PC-3 (cell line): ENCODE measurements at regions not wholly inside any gene's neighbourhood (a gene's known extent, or its start where the extent isn't known, plus 50 kb on each side); places are given as distances from the start of the nearest gene placed in this dataset.

Source experiments
- ATAC-seq: fragments of 200-7000 bp; cut with Tn5 transposase; 2 replicates; pipeline ENCODE4 v1.9.1; 2020; ENCODE audit warnings: mild to moderate bottlenecking, moderate library complexity
- BruUV-seq: library from RNA; stranded (reverse); fragments of 400-500 nt; replicated peaks from 2 replicates; lab custom pipeline; 2021; lab: Mats Ljungman, UMichigan
- CTCF ChIA-PET: fragments of 300-600 bp; sonication (Branson Sonifier 250); formaldehyde crosslinking; loops from one replicate; lab custom pipeline; 2022; ENCODE audit warnings: antibody characterized with exemption; lab: Charles Lee
- POLR2A ChIA-PET: fragments of 300-600 bp; sonication (Branson Sonifier 250); formaldehyde crosslinking; loops from one replicate; lab custom pipeline; 2022; ENCODE audit warnings: antibody characterized with exemption; ENCODE audit not compliant: unreplicated experiment; lab: Charles Lee
- DNase-seq: peaks from one replicate; pipeline ENCODE4 v3.0.0-alpha.2; 2015
- H2AFZ ChIP-seq: fragments of 300-600 bp; sonication (generic); 2 replicates; pipeline ENCODE4 v1.6.0; 2016; ENCODE audit warnings: antibody characterized with exemption, low read length
- H3F3A ChIP-seq: fragments of 300-600 bp; sonication (generic); one replicate; pipeline ENCODE4 v1.6.0; 2017; ENCODE audit warnings: antibody characterized with exemption, low read length, control low read depth, mild to moderate bottlenecking; ENCODE audit not compliant: unreplicated experiment
- H3K27ac ChIP-seq: fragments of 300-600 bp; sonication (generic); 2 replicates; pipeline ENCODE4 v1.5.1; 2016; ENCODE audit warnings: mild to moderate bottlenecking, low read length
- H3K27me3 ChIP-seq: fragments of 300-600 bp; sonication (generic); 2 replicates; pipeline ENCODE4 v1.6.1; 2016; ENCODE audit warnings: low read length, mixed read lengths
- H3K36me3 ChIP-seq: fragments of 300-600 bp; sonication (generic); 2 replicates; pipeline ENCODE4 v1.6.1; 2016; ENCODE audit warnings: low read depth, mixed run types, low read length, mixed read lengths
- H3K4me1 ChIP-seq: fragments of 300-600 bp; sonication (generic); 2 replicates; pipeline ENCODE4 v1.5.1; 2016; ENCODE audit warnings: low read length; ENCODE audit not compliant: insufficient read depth
- H3K4me2 ChIP-seq: fragments of 300-600 bp; sonication (generic); 2 replicates; pipeline ENCODE4 v1.6.0; 2016; ENCODE audit warnings: low read length
- H3K4me3 ChIP-seq: fragments of 300-600 bp; sonication (generic); 2 replicates; pipeline ENCODE4 v1.5.1; 2016; ENCODE audit warnings: mild to moderate bottlenecking, low read length, mixed read lengths
- H3K79me2 ChIP-seq: fragments of 300-600 bp; sonication (generic); 2 replicates; pipeline ENCODE4 v1.6.1; 2017; ENCODE audit warnings: low read length, mixed read lengths
- H3K9ac ChIP-seq: fragments of 300-600 bp; sonication (generic); 2 replicates; pipeline ENCODE4 v1.6.0; 2016; ENCODE audit warnings: mild to moderate bottlenecking, low read length
- H3K9me2 ChIP-seq: fragments of 300-600 bp; sonication (generic); replicated peaks from 2 replicates; pipeline ENCODE4 v1.6.1; 2016; ENCODE audit warnings: mixed run types, low read length, mixed read lengths
- H3K9me3 ChIP-seq: fragments of 300-600 bp; sonication (generic); 2 replicates; pipeline ENCODE4 v1.6.1; 2016; ENCODE audit warnings: low read length, mixed read lengths
- H4K20me1 ChIP-seq: fragments of 300-600 bp; sonication (generic); 2 replicates; pipeline ENCODE4 v1.6.1; 2016; ENCODE audit warnings: low read length, mixed read lengths
- CTCF ChIP-seq: fragments of 300-600 bp; sonication (generic); conservative IDR thresholded peaks from 2 replicates; pipeline ENCODE4 v1.5.1; 2017; ENCODE audit warnings: antibody characterized with exemption, low read depth, mild to moderate bottlenecking, low read length
- EZH2 ChIP-seq: fragments of 300-600 bp; sonication (generic); IDR thresholded peaks from one replicate; pipeline ENCODE4 v1.6.1; 2017; ENCODE audit warnings: antibody characterized with exemption, mild to moderate bottlenecking, low read length; ENCODE audit not compliant: unreplicated experiment
- EZH2phosphoT487 ChIP-seq: fragments of 300-600 bp; sonication (generic); IDR thresholded peaks from 2 replicates; pipeline ENCODE4 v1.6.1; 2018; ENCODE audit warnings: mild to moderate bottlenecking, antibody characterized with exemption, low read length, borderline replicate concordance
- intact Hi-C: fragments of 100-400 bp; cut with micrococcal nuclease; formaldehyde crosslinking; loops from 2 replicates; pipeline ENCODE4 v1.9.0; 2023

GRCh38 chr4:129353490-129353889, 257.5 kb downstream of the C4orf33 start:
- ChIA-PET CTCF (no interaction called here), POLR2A (no interaction called here)
- H3K27me3 ChIP-seq, result no peaks in the 10 kb centered on the region
- no peak overlapping the region for H2AFZ ChIP-seq
- DNase-seq (no peak), ATAC-seq (no peak)
- H3K27ac ChIP-seq, result no peak overlapping the region
- no peak overlapping the region for H3K9ac ChIP-seq
- H3K4me3 ChIP-seq, result no peak overlapping the region
- no peak overlapping the region for H3K4me2 ChIP-seq
- H3K9me3 ChIP-seq, result no peaks in the 10 kb centered on the region
- no peaks in the 10 kb centered on the region for H3K79me2 ChIP-seq
- intact Hi-C loops, result loop anchor here (10.0 kb wide), 1 partner anchor 1001 kb away; no protein-coding TSS in a partner anchor
- H3K9me2 ChIP-seq, result no peaks in the 10 kb centered on the region
- no peaks in the 10 kb centered on the region for H3K36me3 ChIP-seq
- TF ChIP-seq EZH2phosphoT487 (no peak), CTCF (no peak), EZH2 (no peak)
- H4K20me1 ChIP-seq, result no peaks in the 10 kb centered on the region
- peaks cover 24% of the 10 kb centered on the region for H3K4me1 ChIP-seq
- BruUV-seq, result no TSS peak
- H3F3A ChIP-seq, result no peaks in the 10 kb centered on the region

- no peak for DNase-seq
- H3K9me2 ChIP-seq, result no peaks in the 10 kb centered on the region
- H3K9ac ChIP-seq, result no peak overlapping the region
- no peak overlapping the region for H2AFZ ChIP-seq
- H3K36me3 ChIP-seq, result no peaks in the 10 kb centered on the region
- no TSS peak for BruUV-seq
- no peaks in the 10 kb centered on the region for H3K27me3 ChIP-seq
- no peaks in the 10 kb centered on the region for H3K79me2 ChIP-seq
- no peaks in the 10 kb centered on the region for H3K9me3 ChIP-seq
- H3K27ac ChIP-seq, result no peak overlapping the region
- ATAC-seq, result no peak
- peaks cover 31% of the 10 kb centered on the region for H3K4me1 ChIP-seq
- no peaks in the 10 kb centered on the region for H4K20me1 ChIP-seq
- no peak overlapping the region for H3K4me3 ChIP-seq
- TF ChIP-seq CTCF (no peak), EZH2phosphoT487 (no peak), EZH2 (no peak)
- ChIA-PET CTCF (no interaction called here), POLR2A (no interaction called here)
- intact Hi-C loops, result loop anchor here (5.0 to 10.0 kb wide), 3 partner anchors 138 to 1042 kb away; no protein-coding TSS in a partner anchor
- H3K4me2 ChIP-seq, result no peak overlapping the region
- H3F3A ChIP-seq, result no peaks in the 10 kb centered on the region
These were observed 259.1 kb downstream of the C4orf33 start for GRCh38 chr4:129355031-129355430.

- H3K9ac ChIP-seq, result no peak overlapping the region
- ATAC-seq (peak; percentile 62), DNase-seq (peak; percentile 71)
- no peaks in the 10 kb centered on the region for H3F3A ChIP-seq
- no peaks in the 10 kb centered on the region for H3K36me3 ChIP-seq
- peak overlapping the region; percentile 32; the same call in 1 of the 2 replicates for H3K4me2 ChIP-seq
- H3K9me3 ChIP-seq, result no peaks in the 10 kb centered on the region
- no peak overlapping the region for H3K4me3 ChIP-seq
- intact Hi-C loops, result loop anchor here (5.0 to 10.0 kb wide), 3 partner anchors 138 to 1042 kb away; no protein-coding TSS in a partner anchor
- H3K27ac ChIP-seq, result no peak overlapping the region
- H3K9me2 ChIP-seq, result no peaks in the 10 kb centered on the region
- ChIA-PET CTCF (interaction anchor here (0.7 kb wide), 1 partner anchor 227 kb away, joined by 4 read pairs; no protein-coding TSS in a partner anchor), POLR2A (interaction anchor here (0.6 kb wide), 1 partner anchor 394 kb away, joined by 3 read pairs; no protein-coding TSS in a partner anchor)
- BruUV-seq, result no TSS peak
- H2AFZ ChIP-seq, result no peak overlapping the region
- H3K4me1 ChIP-seq, result peaks cover 27% of the 10 kb centered on the region
- H3K27me3 ChIP-seq, result no peaks in the 10 kb centered on the region
- H4K20me1 ChIP-seq, result no peaks in the 10 kb centered on the region
- H3K79me2 ChIP-seq, result no peaks in the 10 kb centered on the region
- TF ChIP-seq EZH2 (no peak), EZH2phosphoT487 (no peak)
These were observed 259.6 kb downstream of the C4orf33 start for GRCh38 chr4:129355516-129355915.
